ENCODE measurements at regions not wholly inside any gene's neighbourhood (a gene's known extent, or its start where the extent isn't known, plus 50 kb on each side); places are given as distances from the start of the nearest gene placed in this dataset.

GRCh38 chr7:148478551-148478950 lies 112.0 kb upstream of the C7orf33 start:
- ChIA-PET CTCF (no interaction called here), POLR2A (ENCODE audit: unreplicated experiment) (no interaction called here)
- Histone ChIP-seq H3F3A (ENCODE audit: insufficient read depth, low read depth) (no peaks in the 10 kb centered on the region), H3K9me3 (ENCODE audit: insufficient read depth, low read depth) (no peaks in the 10 kb centered on the region), H3K4me2 (no peak overlapping the region), H3K4me3 (no peak overlapping the region), H3K36me3 (ENCODE audit: low read depth) (no peaks in the 10 kb centered on the region), H3K79me2 (ENCODE audit: low read depth) (no peaks in the 10 kb centered on the region), H4K20me1 (ENCODE audit: insufficient read depth) (no peaks in the 10 kb centered on the region), H3K4me1 (replicated peaks; ENCODE audit: insufficient read depth) (no peaks in the 10 kb centered on the region), H3K9me2 (ENCODE audit: insufficient read depth) (no peaks in the 10 kb centered on the region), H3K27me3 (ENCODE audit: insufficient read depth, low read depth) (peaks cover 88% of the 10 kb centered on the region), H2AFZ (no peak overlapping the region), H3K27ac (no peak overlapping the region)
- BruUV-seq (replicated peaks) = no TSS peak
- DNase-seq = no peak
- intact Hi-C loops (cut with micrococcal nuclease; ENCODE audit: unreplicated experiment) = no loop called here
- TF ChIP-seq CTCF (conservative IDR thresholded peaks at IDR 0.05) (no peak), EZH2 (IDR thresholded peaks at IDR 0.05; ENCODE audit: low read depth) (no peak)

GRCh38 chr7:148480479-148481146 lies 110.0 kb upstream of the C7orf33 start:
- CTCF ChIA-PET = no interaction called here
- POLR2A ChIA-PET (ENCODE audit: unreplicated experiment) = no interaction called here
- intact Hi-C loops (cut with micrococcal nuclease; ENCODE audit: unreplicated experiment) = no loop called here
- Histone ChIP-seq H3K4me1 (replicated peaks; ENCODE audit: insufficient read depth) (no peaks in the 10 kb centered on the region), H3K4me2 (no peak overlapping the region), H3K36me3 (ENCODE audit: low read depth) (no peaks in the 10 kb centered on the region), H3K9me2 (ENCODE audit: insufficient read depth) (no peaks in the 10 kb centered on the region), H3K4me3 (no peak overlapping the region), H2AFZ (no peak overlapping the region), H3K9me3 (ENCODE audit: insufficient read depth, low read depth) (no peaks in the 10 kb centered on the region), H4K20me1 (ENCODE audit: insufficient read depth) (no peaks in the 10 kb centered on the region), H3K27ac (no peak overlapping the region), H3F3A (ENCODE audit: insufficient read depth, low read depth) (no peaks in the 10 kb centered on the region), H3K27me3 (ENCODE audit: insufficient read depth, low read depth) (peaks cover 88% of the 10 kb centered on the region), H3K79me2 (ENCODE audit: low read depth) (no peaks in the 10 kb centered on the region)
- TF ChIP-seq EZH2 (IDR thresholded peaks at IDR 0.05; ENCODE audit: low read depth) = no peak
- no peak for TF ChIP-seq CTCF (conservative IDR thresholded peaks at IDR 0.05)
- no peak for DNase-seq
- BruUV-seq (replicated peaks) = no TSS peak

GRCh38 chr7:148481147-148481526 lies 109.4 kb upstream of the C7orf33 start:
- DNase-seq = no peak

More at GRCh38 chr7:148481147-148481526, 109.4 kb upstream of the C7orf33 start:
- POLR2A ChIA-PET (ENCODE audit: unreplicated experiment) = no interaction called here
- H3K9me3 ChIP-seq (ENCODE audit: insufficient read depth, low read depth) = no peaks in the 10 kb centered on the region
- H3K4me2 ChIP-seq = no peak overlapping the region
- H2AFZ ChIP-seq = no peak overlapping the region
- H3K27ac ChIP-seq = no peak overlapping the region
- no peaks in the 10 kb centered on the region for H3K36me3 ChIP-seq (ENCODE audit: low read depth)
- no peaks in the 10 kb centered on the region for H3K4me1 ChIP-seq (replicated peaks; ENCODE audit: insufficient read depth)
- no peak overlapping the region for H3K4me3 ChIP-seq
- H4K20me1 ChIP-seq (ENCODE audit: insufficient read depth) = no peaks in the 10 kb centered on the region
- H3F3A ChIP-seq (ENCODE audit: insufficient read depth, low read depth) = no peaks in the 10 kb centered on the region
- H3K9me2 ChIP-seq (ENCODE audit: insufficient read depth) = no peaks in the 10 kb centered on the region
- CTCF ChIA-PET = no interaction called here
- peaks cover 94% of the 10 kb centered on the region for H3K27me3 ChIP-seq (ENCODE audit: insufficient read depth, low read depth)
- TF ChIP-seq CTCF (conservative IDR thresholded peaks at IDR 0.05) (no peak), EZH2 (IDR thresholded peaks at IDR 0.05; ENCODE audit: low read depth) (no peak)
- intact Hi-C loops (cut with micrococcal nuclease; ENCODE audit: unreplicated experiment) = no loop called here
- no TSS peak for BruUV-seq (replicated peaks)
- no peaks in the 10 kb centered on the region for H3K79me2 ChIP-seq (ENCODE audit: low read depth)

Data from PC-9 (cell line).